IMR-90 (cell line): ENCODE measurements at regions not wholly inside any gene's neighbourhood (a gene's known extent, or its start where the extent isn't known, plus 50 kb on each side); places are given as distances from the start of the nearest gene placed in this dataset.

Source experiments
- ATAC-seq: fragments of 200-7000 bp; cut with Tn5 transposase; 2 replicates; pipeline ENCODE4 v1.9.1; 2020; ENCODE audit warnings: low read depth, mild to moderate bottlenecking, moderate library complexity
- BruUV-seq: library from RNA; stranded (reverse); fragments of 400-500 nt; replicated peaks from 2 replicates; lab custom pipeline; 2021; lab: Mats Ljungman, UMichigan
- CTCF ChIA-PET: fragments of 300-600 bp; formaldehyde crosslinking; extraction: SDS; loops from one replicate; lab custom pipeline; 2021; ENCODE audit warnings: antibody characterized with exemption; lab: Yijun Ruan, JAX
- POLR2A ChIA-PET: fragments of 300-600 bp; sonication (Branson Sonifier 250); formaldehyde crosslinking; loops from one replicate; lab custom pipeline; 2022; ENCODE audit warnings: antibody characterized with exemption; ENCODE audit not compliant: unreplicated experiment; lab: Charles Lee
- DNase-seq: peaks from one replicate; pipeline ENCODE4 v3.0.0; 2013
- H2AFZ ChIP-seq: replicated peaks from 2 replicates; pipeline ENCODE3; 2013; ENCODE audit warnings: low read length, mild to moderate bottlenecking; ENCODE audit not compliant: poor library complexity
- H2AK5ac ChIP-seq: 2 replicates; pipeline ENCODE4 v1.6.1; 2013; ENCODE audit warnings: low read depth, low read length, inconsistent platforms
- H2AK9ac ChIP-seq: replicated peaks from 2 replicates; pipeline ENCODE3; 2013; ENCODE audit warnings: mild to moderate bottlenecking, low read depth, low read length, moderate library complexity; ENCODE audit not compliant: poor library complexity
- H2BK120ac ChIP-seq: 2 replicates; pipeline ENCODE4 v1.6.1; 2013; ENCODE audit warnings: low read depth, low read length, inconsistent platforms
- H2BK15ac ChIP-seq: 3 replicates; pipeline ENCODE4 v1.6.1; 2013; ENCODE audit warnings: low read depth, low read length, inconsistent platforms
- H2BK20ac ChIP-seq: 2 replicates; pipeline ENCODE4 v1.6.1; 2013; ENCODE audit warnings: low read depth, mild to moderate bottlenecking, inconsistent platforms, low read length, moderate library complexity
- H2BK5ac ChIP-seq: 2 replicates; pipeline ENCODE4 v1.6.1; 2013; ENCODE audit warnings: mild to moderate bottlenecking, low read depth, low read length, inconsistent platforms; ENCODE audit not compliant: poor library complexity, severe bottlenecking
- H3K14ac ChIP-seq: replicated peaks from 2 replicates; pipeline ENCODE4 v1.6.1; 2013; ENCODE audit warnings: low read depth, low read length, inconsistent platforms
- H3K18ac ChIP-seq: 2 replicates; pipeline ENCODE4 v1.6.1; 2013; ENCODE audit warnings: low read depth, low read length, control low read depth
- H3K23ac ChIP-seq: 2 replicates; pipeline ENCODE4 v1.6.1; 2013; ENCODE audit warnings: low read depth, low read length, inconsistent platforms
- H3K27ac ChIP-seq: 2 replicates; pipeline ENCODE4 v1.5.1; 2013; ENCODE audit warnings: mild to moderate bottlenecking, control low read depth, low read length; ENCODE audit not compliant: insufficient read depth
- H3K27me3 ChIP-seq: 2 replicates; pipeline ENCODE4 v1.6.1; 2013; ENCODE audit warnings: low read length; ENCODE audit not compliant: control insufficient read depth, insufficient read depth
- H3K36me3 ChIP-seq: 2 replicates; pipeline ENCODE4 v1.6.1; 2013; ENCODE audit warnings: low read length, mixed read lengths; ENCODE audit not compliant: control insufficient read depth, insufficient read depth
- H3K4ac ChIP-seq: 2 replicates; pipeline ENCODE4 v1.6.1; 2013; ENCODE audit warnings: low read depth, low read length, inconsistent platforms
- H3K4me1 ChIP-seq: 2 replicates; pipeline ENCODE4 v1.6.1; 2013; ENCODE audit warnings: low read length, mixed read lengths; ENCODE audit not compliant: control insufficient read depth, insufficient read depth
- H3K4me2 ChIP-seq: 2 replicates; pipeline ENCODE4 v1.6.1; 2013; ENCODE audit warnings: low read depth, mild to moderate bottlenecking, control low read depth, low read length, moderate library complexity
- H3K4me3 ChIP-seq: 2 replicates; pipeline ENCODE4 v1.5.1; 2013; ENCODE audit warnings: low read depth, mild to moderate bottlenecking, control low read depth, low read length, moderate library complexity; ENCODE audit not compliant: insufficient read depth
- H3K56ac ChIP-seq: 2 replicates; pipeline ENCODE4 v1.6.1; 2013; ENCODE audit warnings: low read length, inconsistent platforms; ENCODE audit not compliant: insufficient read depth; ENCODE audit errors: extremely low read depth
- H3K79me1 ChIP-seq, 2 experiments: 2 replicates each; pipeline ENCODE4 v1.6.1; 2013; ENCODE audit warnings: low read length in 2 of 2, inconsistent platforms in 1 of 2, low read depth in 1 of 2
- H3K9ac ChIP-seq: 2 replicates; pipeline ENCODE4 v1.6.1; 2013; ENCODE audit warnings: low read depth, low read length, control low read depth
- H3K9me1 ChIP-seq: 2 replicates; pipeline ENCODE4 v1.6.1; 2013; ENCODE audit warnings: low read length, inconsistent platforms; ENCODE audit not compliant: insufficient read depth
- H3K9me3 ChIP-seq: 2 replicates; pipeline ENCODE4 v1.6.1; 2013; ENCODE audit warnings: low read length; ENCODE audit not compliant: control insufficient read depth, insufficient read depth
- H4K20me1 ChIP-seq: 2 replicates; pipeline ENCODE4 v1.6.1; 2013; ENCODE audit warnings: low read length, inconsistent platforms; ENCODE audit not compliant: insufficient read depth
- H4K5ac ChIP-seq: 2 replicates; pipeline ENCODE4 v1.6.1; 2013; ENCODE audit warnings: mild to moderate bottlenecking, low read depth, low read length, control low read depth
- H4K8ac ChIP-seq, 2 experiments: 2 replicates each; pipeline ENCODE4 v1.6.1; 2013; ENCODE audit warnings: low read depth in 2 of 2, low read length in 2 of 2, control low read depth in 1 of 2, inconsistent platforms in 1 of 2
- H4K91ac ChIP-seq: 2 replicates; pipeline ENCODE4 v1.6.1; 2013; ENCODE audit warnings: low read depth, low read length, inconsistent platforms; ENCODE audit not compliant: insufficient read depth
- CEBPB ChIP-seq: IDR thresholded peaks from 2 replicates; pipeline ENCODE4 v1.6.1; 2012; ENCODE audit warnings: low read depth, low read length, improper control_type of control experiment
- MAZ ChIP-seq: IDR thresholded peaks from 2 replicates; pipeline ENCODE4 v1.6.1; 2012; ENCODE audit warnings: low read depth, mild to moderate bottlenecking, low read length, improper control_type of control experiment, moderate library complexity, borderline replicate concordance
- MXI1 ChIP-seq: IDR thresholded peaks from 2 replicates; pipeline ENCODE4 v1.6.1; 2012; ENCODE audit warnings: low read depth, mild to moderate bottlenecking, low read length, moderate library complexity, borderline replicate concordance
- SMC3 ChIP-seq: fragments of 150-350 bp; IDR thresholded peaks from 2 replicates; pipeline ENCODE4 v1.6.1; 2016; ENCODE audit warnings: low read depth, mild to moderate bottlenecking, antibody characterized with exemption, low read length, moderate library complexity
- WGBS, 2 experiments: methylation state at CpG; one replicate each; pipeline versions ENCODE4 v1.1.5 to v1.1.7; 2013; ENCODE audit warnings: missing lambda C conversion rate in 2 of 2; ENCODE audit not compliant: insufficient read length in 1 of 2; ENCODE audit errors: extremely low coverage in 2 of 2; 5-methylcytosine and 5-hydroxymethylcytosine counted together
- dilution Hi-C: fragments of 300-500 bp; cut with HindIII; formaldehyde crosslinking; loops from one replicate; pipeline ENCODE4 v1.14.3; 2018; ENCODE audit warnings: low sequenced_read_pairs; ENCODE audit not compliant: unreplicated experiment
- in situ Hi-C: fragments of 300-500 bp; cut with MboI; formaldehyde crosslinking; loops from 3 replicates; pipeline ENCODE4 v1.14.3; 2019; ENCODE audit warnings: low sequenced_read_pairs, inconsistent platforms, mixed read lengths
- intact Hi-C: fragments of 100-400 bp; cut with micrococcal nuclease; formaldehyde crosslinking; loops from 2 replicates; pipeline ENCODE4 v1.10.0; 2022

GRCh38 chr2:234710587-234710986 is 213.7 kb upstream of the ARL4C start:
- BruUV-seq: no TSS peak
- peaks cover 6% of the 10 kb centered on the region for H3K4me1 ChIP-seq
- no peak overlapping the region for H2BK5ac ChIP-seq
- no peak overlapping the region for H3K56ac ChIP-seq
- WGBS, 2 experiments: no CpG with 5 or more reads among the region's 5 CpGs
- no peak overlapping the region for H4K8ac ChIP-seq
- H3K14ac ChIP-seq: no peak overlapping the region
- peak overlapping the region; percentile 64; the same call in 1 of the 3 replicates for H2BK15ac ChIP-seq
- no peak for DNase-seq
- H3K23ac ChIP-seq: no peak overlapping the region
- no peak overlapping the region for H2AK9ac ChIP-seq
- H3K4me3 ChIP-seq: no peak overlapping the region
- no peak overlapping the region for H2AFZ ChIP-seq
- H2AK5ac ChIP-seq: no peak overlapping the region
- H3K27ac ChIP-seq: no peak overlapping the region
- dilution Hi-C loops: no loop called here
- no peaks in the 10 kb centered on the region for H3K9me3 ChIP-seq
- no peak overlapping the region for H3K4me2 ChIP-seq
- H3K9ac ChIP-seq: no peak overlapping the region
- H2BK120ac ChIP-seq: no peak overlapping the region
- intact Hi-C loops: no loop called here
- no peaks in the 10 kb centered on the region for H4K20me1 ChIP-seq
- H4K5ac ChIP-seq: no peak overlapping the region
- ATAC-seq: no peak
- no peaks in the 10 kb centered on the region for H3K27me3 ChIP-seq
- H2BK20ac ChIP-seq: no peak overlapping the region
- CTCF ChIA-PET: no interaction called here
- no peak for TF ChIP-seq CEBPB
- TF ChIP-seq MXI1: no peak
- no peak for TF ChIP-seq MAZ
- no peak for TF ChIP-seq SMC3
- H3K4ac ChIP-seq: no peak overlapping the region
- no peak overlapping the region for H4K91ac ChIP-seq
- H3K18ac ChIP-seq: no peak overlapping the region
- no peaks in the 10 kb centered on the region for H3K36me3 ChIP-seq
- POLR2A ChIA-PET: no interaction called here
- no peaks in the 10 kb centered on the region for H3K79me1 ChIP-seq
- peaks cover 6% of the 10 kb centered on the region; the same call in 1 of the 2 replicates for H3K9me1 ChIP-seq
- in situ Hi-C loops: no loop called here
